ENCODE measurements at regions not wholly inside any gene's neighbourhood (a gene's known extent, or its start where the extent isn't known, plus 50 kb on each side); places are given as distances from the start of the nearest gene placed in this dataset.

GRCh38 chr5:143691287-143691944 is 120.5 kb upstream of the HMHB1 start:
- DNase-seq, result no peak

GRCh38 chr5:143687604-143688003 is 124.4 kb upstream of the HMHB1 start:
- DNase-seq, result no peak

- DNase-seq, result no peak
Measured at GRCh38 chr5:143685246-143685815, 126.6 kb upstream of the HMHB1 start.

- DNase-seq, result no peak
Measured at GRCh38 chr5:143683459-143683858, 128.5 kb upstream of the HMHB1 start.

- DNase-seq, result peak; percentile 59
Measured at GRCh38 chr5:143682929-143683386, 129.0 kb upstream of the HMHB1 start.

- DNase-seq, result peak; percentile 62
Measured at GRCh38 chr5:143682246-143682905, 129.6 kb upstream of the HMHB1 start.

- DNase-seq, result no peak
Measured at GRCh38 chr5:143680672-143681259, 131.2 kb upstream of the HMHB1 start.

GRCh38 chr5:143679777-143680176 is 132.2 kb upstream of the HMHB1 start:
- DNase-seq, result no peak

GRCh38 chr5:143678148-143678905 is 133.6 kb upstream of the HMHB1 start:
- DNase-seq, result no peak

- DNase-seq, result no peak
Measured at GRCh38 chr5:143677403-143677802, 134.6 kb upstream of the HMHB1 start.

- DNase-seq, result no peak
Measured at GRCh38 chr5:143676802-143677201, 135.2 kb upstream of the HMHB1 start.

GRCh38 chr5:143674469-143674786 is 137.5 kb upstream of the HMHB1 start:
- no peak for DNase-seq

GRCh38 chr5:143673676-143674468 is 138.1 kb upstream of the HMHB1 start:
- no peak for DNase-seq

GRCh38 chr5:143672806-143673205 is 139.2 kb upstream of the HMHB1 start:
- no peak for DNase-seq

GRCh38 chr5:143671674-143672569 is 140.0 kb upstream of the HMHB1 start:
- no peak for DNase-seq

- no peak for DNase-seq
Measured at GRCh38 chr5:143671021-143671420, 140.9 kb upstream of the HMHB1 start.

GRCh38 chr5:143665866-143666265 is 146.1 kb upstream of the HMHB1 start:
- DNase-seq, result no peak

- DNase-seq, result no peak
Measured at GRCh38 chr5:143664623-143665022, 147.3 kb upstream of the HMHB1 start.

- no peak for DNase-seq
Measured at GRCh38 chr5:143663872-143664271, 148.1 kb upstream of the HMHB1 start.

- DNase-seq, result no peak
Measured at GRCh38 chr5:143662020-143662419, 149.9 kb upstream of the HMHB1 start.

- no peak for DNase-seq
Measured at GRCh38 chr5:143660625-143661024, 151.3 kb upstream of the HMHB1 start.
